NCI-H2107 treated with DMSO at 0.1 percent for 48 hours (cell line): ENCODE measurements at regions not wholly inside any gene's neighbourhood (a gene's known extent, or its start where the extent isn't known, plus 50 kb on each side); places are given as distances from the start of the nearest gene placed in this dataset.
"Not testable (repeated sequence)": the region's sequence is repeated elsewhere in the genome, so short reads cannot be mapped to it uniquely, and the experiment has no call there.

Source experiments
- DNase-seq: peaks from one replicate; lab custom pipeline; 2025; ENCODE audit not compliant: unreplicated experiment; lab: John Stamatoyannopoulos, UW

GRCh38 chr13:97719736-97720135 lies 233.7 kb upstream of the IPO5 start:
- no peak for DNase-seq

GRCh38 chr13:97720896-97721295 lies 232.6 kb upstream of the IPO5 start:
- no peak for DNase-seq

GRCh38 chr13:97723655-97724054 lies 229.8 kb upstream of the IPO5 start:
- DNase-seq = no peak

GRCh38 chr13:97724450-97724849 lies 229.0 kb upstream of the IPO5 start:
- DNase-seq = no peak

GRCh38 chr13:97726664-97727280 lies 226.7 kb upstream of the IPO5 start:
- no peak for DNase-seq

- no peak for DNase-seq
These were observed 225.5 kb upstream of the IPO5 start for GRCh38 chr13:97727991-97728390.

GRCh38 chr13:97736436-97736835 lies 217.0 kb upstream of the IPO5 start:
- DNase-seq = no peak

GRCh38 chr13:97742084-97742483 lies 211.4 kb upstream of the IPO5 start:
- no peak for DNase-seq

GRCh38 chr13:97743938-97744337 lies 209.5 kb upstream of the IPO5 start:
- no peak for DNase-seq

- no peak for DNase-seq
These were observed 206.8 kb upstream of the IPO5 start for GRCh38 chr13:97746649-97747048.

- no peak for DNase-seq
These were observed 204.3 kb upstream of the IPO5 start for GRCh38 chr13:97749174-97749573.

- DNase-seq = no peak
These were observed 202.0 kb upstream of the IPO5 start for GRCh38 chr13:97751477-97751876.

GRCh38 chr13:97752961-97753668 lies 200.4 kb upstream of the IPO5 start:
- DNase-seq = no peak

GRCh38 chr13:97753942-97754670 lies 199.4 kb upstream of the IPO5 start:
- DNase-seq = no peak

GRCh38 chr13:97757807-97758206 lies 195.7 kb upstream of the IPO5 start:
- no peak for DNase-seq

- DNase-seq = no peak
These were observed 195.2 kb upstream of the IPO5 start for GRCh38 chr13:97758317-97758716.

- DNase-seq = no peak
These were observed 191.5 kb upstream of the IPO5 start for GRCh38 chr13:97761796-97762540.

GRCh38 chr13:97766749-97767148 lies 186.7 kb upstream of the IPO5 start:
- DNase-seq = no peak

- no peak for DNase-seq
These were observed 185.3 kb upstream of the IPO5 start for GRCh38 chr13:97768134-97768533.

GRCh38 chr13:97770231-97770630 lies 183.2 kb upstream of the IPO5 start:
- DNase-seq = not testable (repeated sequence)

- DNase-seq = not testable (repeated sequence)
These were observed 181.0 kb upstream of the IPO5 start for GRCh38 chr13:97772466-97772865.
